GM12891 (cell line): ENCODE measurements at regions not wholly inside any gene's neighbourhood (a gene's known extent, or its start where the extent isn't known, plus 50 kb on each side); places are given as distances from the start of the nearest gene placed in this dataset.

ENCODE experiments used
- DNase-seq: peaks from one replicate; pipeline ENCODE4 v3.0.0; 2011; ENCODE audit warnings: low spot score; ENCODE audit not compliant: insufficient read length
- FAIRE-seq: peaks from 2 replicates; lab custom pipeline; 2011; peaks lifted over from hg19 to GRCh38; lab: Jason Lieb, UNC
- PAX5 ChIP-seq: IDR thresholded peaks from 2 replicates; pipeline ENCODE4 v1.6.1; 2011; ENCODE audit warnings: low read length, moderate library complexity, mild to moderate bottlenecking; ENCODE audit not compliant: insufficient read depth, severe bottlenecking
- POLR2A ChIP-seq: IDR thresholded peaks from 2 replicates; pipeline ENCODE4 v1.6.1; 2011; ENCODE audit warnings: low read depth, low read length, control low read depth
- POLR2AphosphoS5 ChIP-seq: IDR thresholded peaks from 2 replicates; pipeline ENCODE4 v1.6.1; 2011; ENCODE audit warnings: low read depth, low read length, control low read depth
- POU2F2 ChIP-seq: IDR thresholded peaks from 2 replicates; pipeline ENCODE4 v1.6.1; 2011; ENCODE audit warnings: low read depth, mild to moderate bottlenecking, control low read depth, low read length, moderate library complexity
- SPI1 ChIP-seq: IDR thresholded peaks from 2 replicates; pipeline ENCODE4 v1.6.1; 2011; ENCODE audit warnings: low read depth, low read length, control low read depth
- TAF1 ChIP-seq: IDR thresholded peaks from 2 replicates; pipeline ENCODE4 v1.6.1; 2011; ENCODE audit warnings: low read depth, low read length, control low read depth

DNA sequence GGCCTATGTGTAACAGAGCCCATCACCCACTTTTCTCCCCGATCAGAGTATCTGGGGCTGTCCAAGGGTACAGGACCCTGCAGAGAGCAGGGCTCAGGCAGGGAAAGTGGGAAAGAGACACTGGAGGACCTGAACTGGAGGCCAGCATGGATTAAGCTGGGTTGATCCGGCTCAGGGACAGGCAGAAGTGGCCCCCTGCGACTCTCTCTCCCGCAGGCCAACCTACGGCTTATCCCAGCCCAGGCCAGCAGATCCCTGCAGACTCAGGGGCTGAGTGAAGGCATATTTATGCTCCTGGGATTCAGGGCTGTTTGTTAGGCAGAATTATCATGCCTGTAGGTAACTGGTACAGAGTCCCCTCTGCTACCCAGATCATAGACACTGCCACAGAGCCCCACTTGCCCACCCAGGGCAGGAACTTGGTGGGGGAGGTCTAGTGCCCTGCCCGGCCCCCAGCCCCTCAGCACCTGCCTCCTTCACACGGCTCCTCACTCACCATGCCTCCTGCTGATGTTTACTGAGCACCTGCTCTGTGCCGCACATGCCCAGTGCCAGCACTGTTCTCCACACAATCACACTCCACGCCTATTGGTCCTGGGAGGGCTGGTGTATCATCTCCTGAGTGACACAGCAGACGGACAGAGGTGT lies 87.3 kb downstream of the ADRA2C start:
- no peak for FAIRE-seq

DNA sequence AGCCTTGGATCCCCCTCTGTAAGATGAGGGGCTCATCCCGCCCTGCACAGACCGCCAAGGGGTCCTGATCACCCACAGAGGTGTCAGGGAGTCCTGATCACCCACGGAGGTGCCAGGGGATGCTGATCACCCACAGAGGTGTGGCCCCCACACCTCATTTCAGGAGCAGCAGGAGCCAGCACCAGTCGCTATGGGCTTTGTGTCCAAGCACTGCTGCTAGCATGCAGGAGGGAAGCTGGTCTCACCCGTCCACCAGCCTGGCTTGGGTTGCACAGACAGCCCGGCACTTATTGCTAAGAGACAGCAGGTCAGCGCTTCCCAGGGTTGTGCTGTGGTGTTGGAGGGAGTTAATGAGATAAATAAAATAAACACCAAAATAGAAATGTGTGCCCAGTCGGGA lies 88.5 kb downstream of the ADRA2C start:
- DNase-seq (no peak), FAIRE-seq (no peak)

More for the DNA sequence above, 87.3 kb downstream of the ADRA2C start:
- no peak for DNase-seq
- TF ChIP-seq POLR2AphosphoS5 (no peak), POU2F2 (no peak), SPI1 (no peak), PAX5 (no peak), TAF1 (no peak), POLR2A (no peak)

DNA sequence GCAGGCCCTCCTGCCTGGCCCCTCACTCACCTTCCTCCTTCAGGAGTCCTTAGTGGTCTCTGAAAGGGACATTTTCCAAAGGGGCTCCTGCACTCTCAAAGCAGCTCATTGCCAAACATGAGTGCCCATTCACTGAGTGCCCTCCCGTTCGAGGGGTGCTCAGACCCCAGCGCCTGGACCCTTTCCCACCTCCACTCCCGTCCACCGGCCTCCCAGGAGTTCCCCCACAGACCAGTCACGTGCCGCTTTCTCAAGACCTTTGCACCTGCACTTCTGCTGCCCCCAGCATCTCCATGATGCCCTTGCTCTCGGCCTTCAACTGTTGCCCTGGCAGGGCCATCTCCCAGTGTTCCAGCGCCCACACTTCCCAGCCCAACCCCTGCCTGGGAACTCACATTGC lies 89.5 kb downstream of the ADRA2C start:
- FAIRE-seq (no peak), DNase-seq (no peak)
- no peak for TF ChIP-seq POLR2A
- no peak for TF ChIP-seq POLR2AphosphoS5
- no peak for TF ChIP-seq SPI1
- no peak for TF ChIP-seq POU2F2
- TF ChIP-seq PAX5: no peak
- TF ChIP-seq TAF1: no peak

More for the DNA sequence above, 88.5 kb downstream of the ADRA2C start:
- TF ChIP-seq TAF1: no peak
- TF ChIP-seq PAX5: no peak
- TF ChIP-seq POLR2AphosphoS5: no peak

DNA sequence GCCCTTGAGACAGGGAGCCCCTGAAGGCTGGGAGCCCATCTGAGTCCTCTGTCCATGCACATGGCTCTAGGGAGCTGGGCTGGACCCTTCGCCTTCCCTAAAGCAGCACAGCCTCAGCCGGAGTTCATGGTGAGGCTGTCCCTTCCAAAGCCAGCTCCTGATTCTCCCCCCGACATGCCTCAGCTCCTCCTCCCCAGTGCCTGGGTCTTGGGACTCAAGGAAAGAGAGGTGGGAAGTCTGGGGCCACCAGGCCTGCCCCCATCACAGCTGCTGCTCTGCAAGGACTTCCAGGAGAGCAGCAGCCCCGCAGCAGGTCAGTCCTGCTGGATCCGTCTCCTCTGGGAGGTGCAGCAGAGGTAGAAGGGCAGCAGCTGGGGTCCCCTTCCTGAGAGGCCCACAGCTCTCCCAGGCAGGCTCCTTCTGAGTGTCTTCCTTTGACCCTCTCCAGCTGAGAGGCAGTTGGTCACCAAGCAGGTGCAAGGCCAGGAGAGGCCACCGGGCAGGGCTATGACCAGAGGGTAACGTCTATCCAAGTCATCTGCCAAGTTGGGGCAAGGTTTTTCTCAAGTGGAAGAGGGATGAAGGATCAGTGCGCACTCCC lies 90.5 kb downstream of the ADRA2C start:
- no peak for TF ChIP-seq POU2F2
- TF ChIP-seq POLR2A: no peak
- no peak for FAIRE-seq
- DNase-seq: no peak

DNA sequence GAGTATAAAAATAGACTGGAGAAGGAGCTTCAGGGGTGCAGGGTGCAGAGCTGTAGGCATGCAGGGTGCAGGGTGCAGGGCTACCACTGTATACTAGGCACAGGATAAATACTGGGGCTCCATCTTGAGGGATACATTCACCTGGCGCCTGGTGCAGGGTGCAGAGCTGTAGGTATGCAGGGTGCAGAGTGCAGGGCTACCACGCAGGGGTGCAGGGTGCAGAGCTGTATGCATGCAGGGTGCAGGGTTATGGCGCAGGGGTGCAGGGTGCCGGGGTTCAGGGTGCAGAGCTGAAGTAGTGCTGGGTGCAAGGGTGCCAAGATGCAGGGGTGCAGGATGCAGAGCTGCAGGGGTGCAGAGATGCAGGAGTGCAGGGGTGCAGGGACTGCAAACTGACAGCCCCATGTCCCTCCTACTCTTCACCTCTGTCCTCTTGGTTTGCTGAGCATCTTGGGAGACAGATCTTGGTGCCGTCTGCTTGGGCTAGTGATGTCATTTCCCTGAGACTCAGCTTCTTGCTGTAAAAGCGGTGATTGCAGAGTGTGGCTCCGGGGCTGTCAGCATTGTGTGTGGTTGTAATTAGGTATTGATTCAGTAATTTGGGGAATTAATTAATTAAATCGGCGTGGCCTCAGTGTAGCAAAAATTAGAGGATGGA lies 91.2 kb downstream of the ADRA2C start:
- no peak for DNase-seq
- TF ChIP-seq POLR2A (no peak), POU2F2 (no peak), POLR2AphosphoS5 (no peak)
- no peak for FAIRE-seq

DNA sequence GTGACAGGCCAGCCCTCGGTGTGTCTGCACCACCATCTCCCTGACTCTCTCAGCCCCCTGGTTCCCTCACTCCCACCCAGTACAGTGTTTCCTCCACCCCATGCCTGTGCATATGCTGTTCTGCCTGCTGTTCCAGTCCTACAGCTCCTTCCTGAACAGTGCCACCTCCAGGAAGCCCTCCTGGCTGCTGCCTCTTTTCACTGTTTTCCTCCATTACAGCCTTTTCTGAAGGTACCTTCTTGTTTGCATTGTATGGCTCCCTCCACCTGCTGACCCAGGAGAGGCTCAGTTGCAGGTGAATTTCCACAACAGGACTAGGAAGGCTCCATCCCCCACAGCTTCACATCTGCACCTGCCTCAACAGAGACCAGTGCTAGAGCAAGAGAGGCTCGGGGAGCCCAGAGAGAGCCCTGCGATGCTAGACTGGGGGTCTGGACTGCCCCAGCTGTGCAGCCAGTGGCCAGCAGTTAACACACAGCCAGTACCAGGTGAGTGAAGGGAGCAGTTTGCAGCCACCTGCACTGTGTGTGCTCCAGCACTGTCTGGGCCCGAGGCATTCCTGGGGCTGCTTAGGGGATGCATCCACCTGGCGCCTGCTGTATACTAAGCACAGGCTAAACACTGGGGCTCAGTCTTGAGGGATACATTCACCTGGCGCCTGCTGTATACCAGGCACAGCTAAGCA lies 92.0 kb downstream of the ADRA2C start:
- no peak for DNase-seq
- TF ChIP-seq POLR2A (no peak), POLR2AphosphoS5 (no peak), SPI1 (no peak), PAX5 (no peak), TAF1 (no peak), POU2F2 (no peak)
- no peak for FAIRE-seq

DNA sequence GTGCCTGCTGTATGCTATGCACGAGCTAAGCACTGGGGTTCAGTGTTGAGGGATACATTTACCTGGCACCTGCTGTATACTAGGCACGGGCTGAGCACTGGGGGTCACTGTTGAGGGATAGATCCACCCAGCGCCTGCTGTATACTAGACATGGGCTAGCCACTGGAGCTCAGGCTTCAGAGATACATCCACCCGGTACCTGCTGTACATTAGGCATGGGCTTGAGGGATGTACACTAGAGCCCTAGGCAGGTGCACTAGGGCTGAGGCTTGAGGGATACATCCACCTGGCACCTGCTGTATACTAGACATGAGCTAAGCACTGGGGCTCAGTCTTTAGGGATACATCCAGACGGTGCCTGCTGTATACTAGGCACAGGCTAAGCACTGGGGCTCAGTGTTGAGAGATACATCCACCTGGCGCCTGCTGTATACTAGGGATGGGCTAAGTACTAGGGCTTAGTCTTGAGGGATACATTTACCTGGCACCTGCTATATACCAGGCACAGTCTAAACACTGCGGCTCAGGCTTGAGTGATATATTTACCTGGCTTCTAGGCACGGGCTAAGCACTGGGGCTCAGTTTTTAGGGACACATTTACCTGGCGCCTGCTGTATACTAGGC lies 92.7 kb downstream of the ADRA2C start:
- no peak for FAIRE-seq
- TF ChIP-seq POU2F2 (no peak), POLR2AphosphoS5 (no peak), PAX5 (no peak), POLR2A (no peak), SPI1 (no peak)
- DNase-seq: no peak

DNA sequence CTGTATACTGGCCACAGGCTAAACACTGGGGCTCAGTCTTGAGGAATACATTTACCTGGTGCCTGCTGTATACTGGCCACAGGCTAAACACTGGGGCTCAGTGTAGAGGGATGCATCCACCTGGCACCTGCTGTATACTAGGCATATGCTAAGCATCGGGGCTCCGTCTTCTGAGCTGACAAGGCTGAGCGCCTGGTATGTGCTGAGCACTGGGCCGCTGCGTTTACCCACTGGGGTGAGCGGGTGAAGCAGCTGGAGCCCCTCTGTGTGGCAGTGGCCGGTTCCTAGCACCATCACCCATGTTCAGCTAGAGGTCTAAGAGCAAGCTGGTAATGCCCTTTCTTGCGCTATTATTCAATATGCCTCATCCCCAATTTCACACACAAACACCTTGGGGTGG lies 93.4 kb downstream of the ADRA2C start:
- DNase-seq (no peak), FAIRE-seq (no peak)
- no peak for TF ChIP-seq SPI1
- TF ChIP-seq TAF1: no peak
- TF ChIP-seq PAX5: no peak
- no peak for TF ChIP-seq POLR2A
- no peak for TF ChIP-seq POLR2AphosphoS5
- no peak for TF ChIP-seq POU2F2

DNA sequence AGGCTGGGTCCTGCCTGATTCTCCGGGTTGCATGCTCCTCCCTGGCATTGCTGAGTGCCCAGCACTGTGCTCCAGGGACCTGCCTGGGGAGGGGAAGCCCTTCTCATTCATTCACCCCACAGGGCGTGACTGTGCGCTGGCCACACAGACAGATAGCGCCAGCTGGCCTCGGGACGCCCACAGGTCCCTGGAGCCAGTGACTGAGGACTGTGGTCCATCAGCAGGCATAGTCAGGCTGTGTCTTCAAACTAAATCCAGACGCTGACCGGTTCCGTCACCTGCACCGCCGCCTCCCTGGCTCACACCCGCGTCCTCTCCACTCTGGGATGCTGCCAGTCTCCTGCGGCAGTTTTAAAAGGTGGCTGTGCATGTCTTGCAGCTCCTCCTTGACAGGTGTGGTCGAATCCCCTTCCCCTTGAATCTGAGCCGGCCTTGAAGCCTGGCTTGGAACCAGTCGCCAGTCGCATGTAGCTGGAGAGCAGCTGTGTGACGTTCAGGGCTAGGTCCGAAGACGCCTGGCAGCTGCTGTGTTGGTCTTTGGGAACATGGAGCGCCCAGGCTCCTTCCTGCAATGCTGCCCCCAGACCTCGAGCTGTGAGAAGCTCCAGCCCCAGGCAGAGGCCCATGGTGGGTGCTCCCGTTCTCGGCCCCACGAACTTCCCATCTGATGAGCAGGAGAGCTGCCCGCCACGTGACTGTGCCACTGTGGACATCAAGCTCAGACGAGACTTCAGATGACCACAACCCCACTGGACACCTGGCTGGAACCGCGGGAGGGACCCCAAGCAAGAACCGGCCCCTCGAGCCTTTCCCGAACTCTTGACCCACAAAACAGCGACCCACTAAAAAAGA lies 94.1 kb downstream of the ADRA2C start:
- no peak for FAIRE-seq

More for the DNA sequence above, 94.1 kb downstream of the ADRA2C start:
- no peak for DNase-seq
- TF ChIP-seq POLR2A (no peak), POU2F2 (no peak), TAF1 (no peak), SPI1 (no peak), POLR2AphosphoS5 (no peak), PAX5 (no peak)
